ENCODE measurements at regions not wholly inside any gene's neighbourhood (a gene's known extent, or its start where the extent isn't known, plus 50 kb on each side); places are given as distances from the start of the nearest gene placed in this dataset.
A peak's percentile ranks its signal among the peaks of the same experiment; 100 is the strongest.

DNA sequence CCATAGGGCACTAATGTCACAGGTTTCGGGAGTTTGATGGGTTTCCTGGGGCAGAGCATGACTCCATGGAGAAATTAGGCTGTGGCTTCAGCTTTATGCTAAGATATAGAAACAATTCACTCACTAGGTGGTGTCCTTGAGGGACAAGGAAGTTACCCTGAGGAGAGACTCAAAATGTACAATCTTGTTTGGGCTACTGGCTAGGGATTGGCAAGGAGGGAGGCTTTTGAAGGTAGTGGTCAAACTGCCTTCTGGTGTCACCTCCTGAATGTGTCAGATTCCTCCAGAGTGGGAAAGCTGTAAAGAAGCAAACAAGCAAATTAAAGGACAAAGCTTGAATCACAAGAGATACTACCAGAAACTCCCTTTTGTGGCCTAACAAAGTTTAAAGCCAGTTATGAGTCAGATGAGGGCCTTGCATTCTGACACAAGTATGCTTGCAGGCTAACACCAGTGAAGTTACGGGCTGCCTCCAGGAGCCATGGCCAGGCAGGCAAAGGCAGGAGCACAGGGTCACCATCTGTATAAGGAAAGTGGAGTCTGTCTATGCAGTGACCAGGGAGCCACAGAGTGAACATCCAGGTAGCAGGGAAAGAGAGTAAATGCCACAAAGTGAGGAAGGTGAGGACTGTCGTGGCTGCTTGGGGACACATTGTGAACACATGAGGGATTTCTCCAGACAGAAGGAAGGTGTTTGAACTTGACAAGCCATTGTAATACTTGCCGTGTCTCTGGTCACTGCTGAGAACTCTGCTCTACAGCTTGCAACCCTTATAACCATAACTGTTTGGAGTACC is 107.7 kb upstream of the DTNBP1 start:
- Histone ChIP-seq H3K4me3 (replicated peaks; ENCODE audit: low read depth, low read length) (no peak overlapping the region), H3K36me3 (ENCODE audit: control insufficient read depth, insufficient read depth, low read length) (no peaks in the 10 kb centered on the region), H3K27me3 (replicated peaks; ENCODE audit: control insufficient read depth, insufficient read depth, low read length) (no peaks in the 10 kb centered on the region)
- TF ChIP-seq, protein P1, sequence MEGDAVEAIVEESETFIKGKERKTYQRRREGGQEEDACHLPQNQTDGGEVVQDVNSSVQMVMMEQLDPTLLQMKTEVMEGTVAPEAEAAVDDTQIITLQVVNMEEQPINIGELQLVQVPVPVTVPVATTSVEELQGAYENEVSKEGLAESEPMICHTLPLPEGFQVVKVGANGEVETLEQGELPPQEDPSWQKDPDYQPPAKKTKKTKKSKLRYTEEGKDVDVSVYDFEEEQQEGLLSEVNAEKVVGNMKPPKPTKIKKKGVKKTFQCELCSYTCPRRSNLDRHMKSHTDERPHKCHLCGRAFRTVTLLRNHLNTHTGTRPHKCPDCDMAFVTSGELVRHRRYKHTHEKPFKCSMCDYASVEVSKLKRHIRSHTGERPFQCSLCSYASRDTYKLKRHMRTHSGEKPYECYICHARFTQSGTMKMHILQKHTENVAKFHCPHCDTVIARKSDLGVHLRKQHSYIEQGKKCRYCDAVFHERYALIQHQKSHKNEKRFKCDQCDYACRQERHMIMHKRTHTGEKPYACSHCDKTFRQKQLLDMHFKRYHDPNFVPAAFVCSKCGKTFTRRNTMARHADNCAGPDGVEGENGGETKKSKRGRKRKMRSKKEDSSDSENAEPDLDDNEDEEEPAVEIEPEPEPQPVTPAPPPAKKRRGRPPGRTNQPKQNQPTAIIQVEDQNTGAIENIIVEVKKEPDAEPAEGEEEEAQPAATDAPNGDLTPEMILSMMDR (IDR thresholded peaks at IDR 0.05; ENCODE audit: insufficient read depth, low read length, poor library complexity, severe bottlenecking): peak; percentile 33
- DNase-seq (ENCODE audit: extremely low read depth, insufficient read length): peak; percentile 37

DNA sequence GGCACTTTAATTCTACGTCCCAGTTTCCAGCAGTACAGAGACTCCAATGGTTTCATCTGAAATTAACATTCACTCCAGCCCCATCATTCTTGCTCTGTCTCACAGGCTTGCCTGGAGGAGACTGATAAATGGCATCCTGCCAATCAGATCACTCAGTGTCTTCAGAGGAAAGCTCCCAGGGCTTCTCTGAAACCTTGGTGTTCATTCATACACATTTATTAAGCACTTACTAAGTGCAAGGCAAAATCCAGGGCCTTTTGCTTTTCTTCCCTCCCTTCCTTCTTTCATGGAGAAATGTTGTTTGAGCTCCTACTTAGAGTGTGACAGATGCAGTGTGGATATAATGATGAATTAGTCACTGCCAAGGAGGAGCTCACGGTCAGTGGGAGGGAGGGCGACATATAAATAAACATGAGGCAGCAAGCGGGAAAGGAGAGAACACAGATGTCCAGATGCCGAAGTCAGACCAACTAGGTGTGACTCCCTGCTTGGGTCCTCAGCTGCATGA is 106.7 kb upstream of the DTNBP1 start:
- Histone ChIP-seq H3K27me3 (replicated peaks; ENCODE audit: control insufficient read depth, insufficient read depth, low read length) (no peaks in the 10 kb centered on the region), H3K36me3 (ENCODE audit: control insufficient read depth, insufficient read depth, low read length) (no peaks in the 10 kb centered on the region), H3K4me3 (replicated peaks; ENCODE audit: low read depth, low read length) (no peak overlapping the region)
- DNase-seq (ENCODE audit: extremely low read depth, insufficient read length): no peak
- TF ChIP-seq, protein P1 (IDR thresholded peaks at IDR 0.05; ENCODE audit: insufficient read depth, low read length, poor library complexity, severe bottlenecking): no peak

DNA sequence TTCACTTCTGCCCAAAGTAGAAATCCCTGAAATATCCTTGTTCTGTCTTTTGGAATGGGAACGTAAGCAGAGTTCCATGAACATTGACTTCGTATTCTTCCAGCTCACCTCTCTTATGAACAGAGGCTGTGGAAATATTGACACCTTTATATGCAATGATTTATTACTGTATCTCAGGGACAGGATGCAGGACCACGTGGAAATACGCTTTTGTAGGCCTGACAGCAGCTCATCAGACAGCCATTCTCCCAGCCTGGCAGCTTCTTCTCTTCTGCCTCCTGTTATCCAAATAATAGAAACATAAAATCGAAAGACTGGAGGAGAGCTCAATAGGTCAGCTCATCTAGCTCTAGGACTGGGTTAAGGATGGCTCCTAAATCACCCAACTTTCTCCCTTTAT is 106.2 kb upstream of the DTNBP1 start:
- H3K27me3 ChIP-seq (replicated peaks; ENCODE audit: control insufficient read depth, insufficient read depth, low read length): no peaks in the 10 kb centered on the region
- no peak overlapping the region for H3K4me3 ChIP-seq (replicated peaks; ENCODE audit: low read depth, low read length)
- TF ChIP-seq, protein P1 (IDR thresholded peaks at IDR 0.05; ENCODE audit: insufficient read depth, low read length, poor library complexity, severe bottlenecking): no peak
- no peaks in the 10 kb centered on the region for H3K36me3 ChIP-seq (ENCODE audit: control insufficient read depth, insufficient read depth, low read length)
- DNase-seq (ENCODE audit: extremely low read depth, insufficient read length): no peak

DNA sequence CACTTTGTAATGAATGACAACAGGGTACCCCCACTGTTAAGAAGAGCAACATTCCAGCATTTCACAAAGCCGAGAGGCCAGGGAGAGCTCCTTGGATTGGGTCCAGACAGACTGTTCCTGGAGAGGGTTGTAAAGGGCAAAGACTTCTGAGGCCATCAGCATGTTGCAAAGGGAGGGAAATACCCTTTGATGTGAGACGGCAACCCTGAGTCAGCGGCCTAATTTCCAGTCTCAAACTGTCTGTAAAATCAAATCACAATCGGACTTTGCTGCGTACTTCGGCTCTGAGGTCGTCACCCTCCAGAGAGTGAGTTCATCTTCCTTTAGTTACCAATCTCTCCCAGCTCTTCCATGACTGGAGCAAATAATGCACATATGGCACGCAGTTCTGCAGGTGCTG is 101.0 kb upstream of the DTNBP1 start:
- Histone ChIP-seq H3K36me3 (ENCODE audit: control insufficient read depth, insufficient read depth, low read length) (no peaks in the 10 kb centered on the region), H3K27me3 (replicated peaks; ENCODE audit: control insufficient read depth, insufficient read depth, low read length) (no peaks in the 10 kb centered on the region), H3K4me3 (replicated peaks; ENCODE audit: low read depth, low read length) (no peak overlapping the region)
- DNase-seq (ENCODE audit: extremely low read depth, insufficient read length): no peak
- TF ChIP-seq, protein P1 (IDR thresholded peaks at IDR 0.05; ENCODE audit: insufficient read depth, low read length, poor library complexity, severe bottlenecking): no peak

DNA sequence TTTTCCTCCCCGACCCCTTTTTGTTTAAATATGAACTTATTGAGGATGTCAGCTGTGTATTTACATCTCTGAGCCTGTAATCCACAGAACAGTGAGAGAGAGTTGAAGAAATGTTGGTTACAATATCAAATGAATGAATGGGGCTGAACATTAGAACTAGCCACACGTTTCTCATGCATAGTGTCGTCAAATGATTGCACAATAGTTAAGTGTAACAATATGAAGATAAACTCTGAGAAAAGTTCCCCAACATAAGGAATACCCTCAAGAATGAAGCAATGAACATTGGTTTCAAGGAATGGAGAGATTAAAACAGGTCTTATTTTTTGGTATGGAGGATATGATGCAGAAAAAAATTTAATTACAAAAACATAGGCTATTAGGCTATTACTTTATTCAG is 100.5 kb upstream of the DTNBP1 start:
- no peak overlapping the region for H3K4me3 ChIP-seq (replicated peaks; ENCODE audit: low read depth, low read length)
- TF ChIP-seq, protein P1 (IDR thresholded peaks at IDR 0.05; ENCODE audit: insufficient read depth, low read length, poor library complexity, severe bottlenecking): no peak
- no peaks in the 10 kb centered on the region for H3K27me3 ChIP-seq (replicated peaks; ENCODE audit: control insufficient read depth, insufficient read depth, low read length)
- no peaks in the 10 kb centered on the region for H3K36me3 ChIP-seq (ENCODE audit: control insufficient read depth, insufficient read depth, low read length)
- no peak for DNase-seq (ENCODE audit: extremely low read depth, insufficient read length)
